ENCODE measurements at regions not wholly inside any gene's neighbourhood (a gene's known extent, or its start where the extent isn't known, plus 50 kb on each side); places are given as distances from the start of the nearest gene placed in this dataset.

- no peak for TF ChIP-seq POLR2AphosphoS5 (IDR thresholded peaks at IDR 0.05; ENCODE audit: insufficient read depth, low read depth, low read length)
- no peak for TF ChIP-seq MYC (IDR thresholded peaks at IDR 0.05; ENCODE audit: low read depth, low read length)
- TF ChIP-seq FOS (IDR thresholded peaks at IDR 0.05; ENCODE audit: borderline replicate concordance, insufficient read depth, low read length): no peak
- TF ChIP-seq EZH2 (IDR thresholded peaks at IDR 0.05; ENCODE audit: borderline replicate concordance, low read depth, low read length, severe bottlenecking): no peak
- TF ChIP-seq CTCF (IDR thresholded peaks at IDR 0.05; ENCODE audit: extremely low read depth in 1 of 2, insufficient read depth in 1 of 2, low read depth in 1 of 2, low read length in 2 of 2): no peak
- TF ChIP-seq MAX (IDR thresholded peaks at IDR 0.05; ENCODE audit: insufficient read depth, insufficient read length): no peak
Observed at GRCh38 chr17:13734880-13735279, 133.2 kb upstream of the HS3ST3A1 start.

Data from endothelial cell of umbilical vein (primary cell).